WTC11 (cell line): ENCODE measurements at regions not wholly inside any gene's neighbourhood (a gene's known extent, or its start where the extent isn't known, plus 50 kb on each side); places are given as distances from the start of the nearest gene placed in this dataset.

Source experiments
- CTCF ChIP-seq: fragments of 200-600 bp; IDR thresholded peaks from 2 replicates; pipeline ENCODE4 v1.8.0; 2022; ENCODE audit warnings: antibody characterized with exemption
- ELF4 ChIP-seq: sonication (generic); formaldehyde crosslinking; IDR thresholded peaks from 2 replicates; pipeline ENCODE4 v1.8.1; 2022; ENCODE audit warnings: low read depth, mild to moderate bottlenecking, moderate library complexity, missing genetic modification reagents
- MLX ChIP-seq: sonication (generic); formaldehyde crosslinking; IDR thresholded peaks from 2 replicates; pipeline ENCODE4 v1.8.1; 2023; ENCODE audit warnings: mild to moderate bottlenecking, missing genetic modification reagents, moderate library complexity
- NFYB ChIP-seq: sonication (generic); formaldehyde crosslinking; conservative IDR thresholded peaks from 2 replicates; pipeline ENCODE4 v1.8.0; 2022; ENCODE audit warnings: low read depth, missing genetic modification reagents
- USF1 ChIP-seq: sonication (generic); formaldehyde crosslinking; IDR thresholded peaks from 2 replicates; pipeline ENCODE4 v1.8.0; 2022; ENCODE audit warnings: mild to moderate bottlenecking, missing genetic modification reagents

GRCh38 chr20:60535211-60535610 is 577.0 kb downstream of the CDH26 start:
- TF ChIP-seq MLX (CRISPR knock-in tag) (no peak), CTCF (no peak), NFYB (no peak), ELF4 (CRISPR knock-in tag) (no peak), USF1 (CRISPR knock-in tag) (no peak)
